ENCODE measurements at regions not wholly inside any gene's neighbourhood (a gene's known extent, or its start where the extent isn't known, plus 50 kb on each side); places are given as distances from the start of the nearest gene placed in this dataset.

- H3K36me3 ChIP-seq (replicated peaks in 1 of 2), result no peaks in the 10 kb centered on the region
- no peak overlapping the region for H3K27ac ChIP-seq
- H3K4me3 ChIP-seq, result no peak overlapping the region
- no peak for DNase-seq
- peaks cover 0 to 4% of the 10 kb centered on the region in 2 donors for H3K4me1 ChIP-seq (replicated peaks in 1 of 2)
- TF ChIP-seq, protein P1, sequence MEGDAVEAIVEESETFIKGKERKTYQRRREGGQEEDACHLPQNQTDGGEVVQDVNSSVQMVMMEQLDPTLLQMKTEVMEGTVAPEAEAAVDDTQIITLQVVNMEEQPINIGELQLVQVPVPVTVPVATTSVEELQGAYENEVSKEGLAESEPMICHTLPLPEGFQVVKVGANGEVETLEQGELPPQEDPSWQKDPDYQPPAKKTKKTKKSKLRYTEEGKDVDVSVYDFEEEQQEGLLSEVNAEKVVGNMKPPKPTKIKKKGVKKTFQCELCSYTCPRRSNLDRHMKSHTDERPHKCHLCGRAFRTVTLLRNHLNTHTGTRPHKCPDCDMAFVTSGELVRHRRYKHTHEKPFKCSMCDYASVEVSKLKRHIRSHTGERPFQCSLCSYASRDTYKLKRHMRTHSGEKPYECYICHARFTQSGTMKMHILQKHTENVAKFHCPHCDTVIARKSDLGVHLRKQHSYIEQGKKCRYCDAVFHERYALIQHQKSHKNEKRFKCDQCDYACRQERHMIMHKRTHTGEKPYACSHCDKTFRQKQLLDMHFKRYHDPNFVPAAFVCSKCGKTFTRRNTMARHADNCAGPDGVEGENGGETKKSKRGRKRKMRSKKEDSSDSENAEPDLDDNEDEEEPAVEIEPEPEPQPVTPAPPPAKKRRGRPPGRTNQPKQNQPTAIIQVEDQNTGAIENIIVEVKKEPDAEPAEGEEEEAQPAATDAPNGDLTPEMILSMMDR (IDR thresholded peaks at IDR 0.05), result no peak
- TF ChIP-seq POLR2A (IDR thresholded peaks at IDR 0.05), result no peak
- intact Hi-C loops (cut with DNase I), result loop anchor here in 1 of 2 donors (10.0 kb wide), 1 partner anchor 509 kb away; no protein-coding TSS in a partner anchor
- no peaks in the 10 kb centered on the region for H3K9me3 ChIP-seq (replicated peaks in 1 of 3)
- 86 to 100% (median 89%) methylated on average over 1 of the region's 1 CpG for WGBS, 4 donors
- H3K27me3 ChIP-seq, result peaks cover 16% of the 10 kb centered on the region
These were observed 55.1 kb downstream of the RTL9 start for GRCh38 chrX:110413727-110414124.

DNA sequence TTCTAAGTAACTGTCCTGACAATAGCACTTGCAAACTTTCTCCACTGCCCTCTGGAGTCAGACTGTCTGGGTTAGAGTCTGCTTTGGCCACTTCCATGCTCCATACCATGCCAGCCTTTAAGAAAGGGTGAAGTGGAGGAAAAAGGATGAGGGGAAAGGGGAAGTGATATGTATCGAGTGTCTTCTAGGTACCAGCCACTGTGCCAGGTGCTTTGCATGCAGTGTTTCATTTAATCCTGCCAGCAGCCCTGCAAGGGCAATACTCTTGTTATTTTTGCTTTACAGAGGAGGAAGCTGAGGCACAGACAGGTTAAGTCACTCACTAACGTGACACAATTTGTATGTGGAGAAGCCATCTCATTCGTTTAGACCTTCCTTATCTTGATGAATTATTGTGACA, 55.6 kb downstream of the RTL9 start:
- Histone ChIP-seq H3K4me3 (no peak overlapping the region), H3K9me3 (replicated peaks in 1 of 3) (no peaks in the 10 kb centered on the region), H3K27me3 (peaks cover 20% of the 10 kb centered on the region), H3K27ac (no peak overlapping the region), H3K36me3 (replicated peaks in 1 of 2) (no peaks in the 10 kb centered on the region), H3K4me1 (replicated peaks in 1 of 2) (peaks cover 0 to 4% of the 10 kb centered on the region in 2 donors)
- no peak for TF ChIP-seq POLR2A (IDR thresholded peaks at IDR 0.05)
- TF ChIP-seq, protein P1 (IDR thresholded peaks at IDR 0.05), result no peak
- 27 to 53% (median 51%) methylated on average over 3 of the region's 3 CpGs for WGBS, 4 donors
- intact Hi-C loops (cut with DNase I), result loop anchor here in 1 of 2 donors (10.0 kb wide), 1 partner anchor 509 kb away; no protein-coding TSS in a partner anchor
- no peak for DNase-seq

- H3K4me1 ChIP-seq (replicated peaks in 1 of 2), result peaks cover 0 to 4% of the 10 kb centered on the region in 2 donors
- peaks cover 24% of the 10 kb centered on the region for H3K27me3 ChIP-seq
- H3K36me3 ChIP-seq (replicated peaks in 1 of 2), result no peaks in the 10 kb centered on the region
- intact Hi-C loops (cut with DNase I), result loop anchor here in 1 of 2 donors (10.0 kb wide), 1 partner anchor 510 kb away; no protein-coding TSS in a partner anchor
- no peak overlapping the region for H3K4me3 ChIP-seq
- DNase-seq, result no peak
- no peak overlapping the region for H3K27ac ChIP-seq
- 50 to 83% (median 59%) methylated on average over 1 of the region's 1 CpG for WGBS, 4 donors
- TF ChIP-seq, protein P1 (IDR thresholded peaks at IDR 0.05), result no peak
- TF ChIP-seq POLR2A (IDR thresholded peaks at IDR 0.05), result no peak
- H3K9me3 ChIP-seq (replicated peaks in 1 of 3), result no peaks in the 10 kb centered on the region
These were observed 56.2 kb downstream of the RTL9 start for GRCh38 chrX:110414679-110415439.

GRCh38 chrX:110415440-110416170, 57.0 kb downstream of the RTL9 start:
- no peaks in the 10 kb centered on the region for H3K9me3 ChIP-seq (replicated peaks in 1 of 3)
- intact Hi-C loops (cut with DNase I), result loop anchor here in 1 of 2 donors (10.0 kb wide), 1 partner anchor 511 kb away; no protein-coding TSS in a partner anchor
- H3K27me3 ChIP-seq, result peaks cover 24% of the 10 kb centered on the region
- H3K4me1 ChIP-seq (replicated peaks in 1 of 2), result peaks cover 0 to 4% of the 10 kb centered on the region in 2 donors
- no peak for DNase-seq
- no peak overlapping the region for H3K27ac ChIP-seq
- H3K36me3 ChIP-seq (replicated peaks in 1 of 2), result no peaks in the 10 kb centered on the region
- no peak for TF ChIP-seq POLR2A (IDR thresholded peaks at IDR 0.05)
- TF ChIP-seq, protein P1 (IDR thresholded peaks at IDR 0.05), result no peak
- WGBS, 4 donors, result 63 to 72% (median 65%) methylated on average over 6 of the region's 6 CpGs
- H3K4me3 ChIP-seq, result no peak overlapping the region

All from adrenal gland (tissue), 9 donors.